ENCODE measurements at regions not wholly inside any gene's neighbourhood (a gene's known extent, or its start where the extent isn't known, plus 50 kb on each side); places are given as distances from the start of the nearest gene placed in this dataset.

GRCh38 chr13:107202371-107203023 lies 634.6 kb upstream of the ARGLU1 start:
- DNase-seq (ENCODE audit: extremely low read depth in 1 of 4, low spot score in 3 of 4) (no peak), FAIRE-seq (no peak), ATAC-seq (no peak)
- Histone ChIP-seq H3K9me1 (ENCODE audit: control insufficient read depth, insufficient read depth, low read length) (no peaks in the 10 kb centered on the region), H3K9me3 (replicated peaks; ENCODE audit: control insufficient read depth, insufficient read depth, low read depth, low read length) (no peaks in the 10 kb centered on the region), H3K4me1 (replicated peaks in 1 of 2; ENCODE audit: control insufficient read depth in 2 of 2, insufficient read depth in 2 of 2, low read length in 2 of 2) (no peaks in the 10 kb centered on the region), H2AFZ (ENCODE audit: low read depth, low read length) (no peak overlapping the region), H3K36me3 (ENCODE audit: control insufficient read depth, insufficient read depth, low read length) (no peaks in the 10 kb centered on the region), H4K20me1 (replicated peaks; ENCODE audit: control insufficient read depth, insufficient read depth, low read length) (no peaks in the 10 kb centered on the region), H3K4me2 (ENCODE audit: insufficient read depth, low read length) (no peak overlapping the region), H3K9ac (ENCODE audit: insufficient read depth in 1 of 2, low read depth in 2 of 2, low read length in 2 of 2) (no peak overlapping the region), H3K27ac (ENCODE audit: extremely low read depth, low read depth, low read length) (no peak overlapping the region), H3K79me2 (ENCODE audit: control insufficient read depth, insufficient read depth, low read length) (no peaks in the 10 kb centered on the region), H3K27me3 (ENCODE audit: control insufficient read depth in 2 of 2, insufficient read depth in 2 of 2, low read length in 2 of 2) (no peaks in the 10 kb centered on the region), H3K4me3 (no peak overlapping the region)
- ChIA-PET POLR2A (no interaction called here), CTCF (ENCODE audit: low intra/inter-chr PET ratio) (no interaction called here)
- TF ChIP-seq MAFG (tag; conservative IDR thresholded peaks at IDR 0.05) (no peak), POLR2AphosphoS2 (IDR thresholded peaks at IDR 0.05; ENCODE audit: low read length) (no peak), POLR2A (conservative IDR thresholded peaks at IDR 0.05) (no peak), STAT5A (IDR thresholded peaks at IDR 0.05; ENCODE audit: borderline replicate concordance, low read length) (no peak), RNF219 (CRISPR knock-in tag; IDR thresholded peaks at IDR 0.05) (no peak), NFE2L1 (tag; IDR thresholded peaks at IDR 0.05; ENCODE audit: borderline replicate concordance, low read depth) (no peak)
- 0% methylated on average over 3 of the region's 4 CpGs for WGBS (ENCODE audit: insufficient coverage, low coverage, missing lambda C conversion rate)
- intact Hi-C loops (cut with micrococcal nuclease) (loop anchor here (10.0 kb wide), 1 partner anchor 1692 kb away; no protein-coding TSS in a partner anchor), in situ Hi-C loops (cut with MboI) (no loop called here)
- no TSS peak for BruUV-seq (replicated peaks)

All from K562 (cell line).